ENCODE measurements at regions not wholly inside any gene's neighbourhood (a gene's known extent, or its start where the extent isn't known, plus 50 kb on each side); places are given as distances from the start of the nearest gene placed in this dataset.

DNA sequence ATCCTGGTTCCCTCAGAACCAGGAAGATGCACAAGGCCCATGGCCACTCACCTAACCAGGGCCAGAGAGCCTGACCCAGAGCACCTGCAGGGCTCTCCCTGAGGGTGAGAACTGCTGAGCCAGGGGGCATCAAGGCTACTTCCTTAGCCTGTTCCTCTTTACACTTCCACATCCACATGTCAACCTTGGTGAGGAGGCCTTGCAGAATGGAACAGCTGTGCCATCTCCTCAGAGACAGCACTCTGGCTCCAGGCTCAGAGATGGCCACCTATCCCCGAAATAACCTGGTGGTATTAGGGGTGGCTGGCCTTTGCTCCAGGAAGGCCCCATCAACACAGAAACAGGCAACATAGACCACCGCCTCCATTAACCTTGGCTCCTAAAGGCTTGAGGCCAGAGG lies 473.0 kb downstream of the RPS24 start:
- H3K4me1 ChIP-seq (ENCODE audit: insufficient read depth, low read length, severe bottlenecking), result no peaks in the 10 kb centered on the region
- H3K27ac ChIP-seq (ENCODE audit: low read depth, low read length, poor library complexity, severe bottlenecking), result no peak overlapping the region
- no peak overlapping the region for H2AFZ ChIP-seq (ENCODE audit: low read length)
- no peaks in the 10 kb centered on the region for H4K20me1 ChIP-seq (ENCODE audit: insufficient read depth, low read length)
- no peaks in the 10 kb centered on the region for H3K9me3 ChIP-seq (ENCODE audit: low read length)
- H3F3A ChIP-seq (ENCODE audit: insufficient read depth, low read length), result no peaks in the 10 kb centered on the region
- no peak overlapping the region for H3K4me2 ChIP-seq (ENCODE audit: low read length)
- H3K79me2 ChIP-seq (ENCODE audit: insufficient read depth, low read length), result no peaks in the 10 kb centered on the region
- TF ChIP-seq, protein P1, sequence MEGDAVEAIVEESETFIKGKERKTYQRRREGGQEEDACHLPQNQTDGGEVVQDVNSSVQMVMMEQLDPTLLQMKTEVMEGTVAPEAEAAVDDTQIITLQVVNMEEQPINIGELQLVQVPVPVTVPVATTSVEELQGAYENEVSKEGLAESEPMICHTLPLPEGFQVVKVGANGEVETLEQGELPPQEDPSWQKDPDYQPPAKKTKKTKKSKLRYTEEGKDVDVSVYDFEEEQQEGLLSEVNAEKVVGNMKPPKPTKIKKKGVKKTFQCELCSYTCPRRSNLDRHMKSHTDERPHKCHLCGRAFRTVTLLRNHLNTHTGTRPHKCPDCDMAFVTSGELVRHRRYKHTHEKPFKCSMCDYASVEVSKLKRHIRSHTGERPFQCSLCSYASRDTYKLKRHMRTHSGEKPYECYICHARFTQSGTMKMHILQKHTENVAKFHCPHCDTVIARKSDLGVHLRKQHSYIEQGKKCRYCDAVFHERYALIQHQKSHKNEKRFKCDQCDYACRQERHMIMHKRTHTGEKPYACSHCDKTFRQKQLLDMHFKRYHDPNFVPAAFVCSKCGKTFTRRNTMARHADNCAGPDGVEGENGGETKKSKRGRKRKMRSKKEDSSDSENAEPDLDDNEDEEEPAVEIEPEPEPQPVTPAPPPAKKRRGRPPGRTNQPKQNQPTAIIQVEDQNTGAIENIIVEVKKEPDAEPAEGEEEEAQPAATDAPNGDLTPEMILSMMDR (IDR thresholded peaks at IDR 0.05; ENCODE audit: low read length), result no peak
- no peak for TF ChIP-seq EZH2 (IDR thresholded peaks at IDR 0.05; ENCODE audit: borderline replicate concordance, low read length)
- H3K9me2 ChIP-seq (ENCODE audit: low read depth, low read length), result no peaks in the 10 kb centered on the region
- no peaks in the 10 kb centered on the region for H3K36me3 ChIP-seq (ENCODE audit: insufficient read depth, low read length)
- H3K9ac ChIP-seq (ENCODE audit: low read length), result no peak overlapping the region
- no peak overlapping the region for H3K4me3 ChIP-seq (ENCODE audit: low read depth, low read length, poor library complexity, severe bottlenecking)
- no peaks in the 10 kb centered on the region for H3K27me3 ChIP-seq (ENCODE audit: insufficient read depth, low read length)

DNA sequence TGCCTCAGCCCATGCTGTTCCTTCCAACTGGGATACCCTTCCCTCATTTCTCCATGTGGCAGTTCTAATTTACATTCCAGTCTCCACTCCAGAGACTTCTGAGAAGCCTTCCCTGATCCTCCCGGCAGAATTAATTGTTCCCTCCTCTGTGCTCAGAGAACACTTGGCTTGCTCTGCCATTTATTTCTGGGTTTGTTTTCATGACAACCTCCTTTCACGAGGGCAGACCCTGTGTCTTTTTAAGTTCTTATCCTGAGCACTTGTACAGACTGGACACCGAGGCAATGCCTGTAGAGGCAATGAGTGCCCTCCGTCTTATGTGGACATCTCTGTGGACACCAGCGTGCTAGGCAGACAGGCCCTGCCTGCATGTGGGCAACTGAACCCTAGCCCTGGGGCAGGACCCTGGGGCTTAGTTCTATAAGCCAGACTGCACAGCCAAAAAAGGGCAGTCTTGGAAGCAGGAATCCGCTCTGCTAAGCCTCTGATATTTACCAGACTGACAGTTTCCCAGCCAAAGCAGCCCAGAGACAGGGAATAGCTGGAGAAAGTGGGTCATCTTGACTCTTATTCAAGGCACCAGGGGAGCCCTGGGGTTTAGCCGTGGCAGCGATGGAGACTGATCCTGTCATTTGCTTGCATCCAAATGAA lies 474.0 kb downstream of the RPS24 start:
- TF ChIP-seq, protein P1 (IDR thresholded peaks at IDR 0.05; ENCODE audit: low read length), result no peak
- no peak for TF ChIP-seq EZH2 (IDR thresholded peaks at IDR 0.05; ENCODE audit: borderline replicate concordance, low read length)
- H3K9ac ChIP-seq (ENCODE audit: low read length), result no peak overlapping the region
- H3K4me3 ChIP-seq (ENCODE audit: low read depth, low read length, poor library complexity, severe bottlenecking), result no peak overlapping the region
- no peaks in the 10 kb centered on the region for H3K9me3 ChIP-seq (ENCODE audit: low read length)
- H4K20me1 ChIP-seq (ENCODE audit: insufficient read depth, low read length), result no peaks in the 10 kb centered on the region
- H3K27ac ChIP-seq (ENCODE audit: low read depth, low read length, poor library complexity, severe bottlenecking), result no peak overlapping the region
- no peaks in the 10 kb centered on the region for H3K4me1 ChIP-seq (ENCODE audit: insufficient read depth, low read length, severe bottlenecking)
- no peaks in the 10 kb centered on the region for H3F3A ChIP-seq (ENCODE audit: insufficient read depth, low read length)
- no peaks in the 10 kb centered on the region for H3K79me2 ChIP-seq (ENCODE audit: insufficient read depth, low read length)
- no peaks in the 10 kb centered on the region for H3K36me3 ChIP-seq (ENCODE audit: insufficient read depth, low read length)
- no peaks in the 10 kb centered on the region for H3K27me3 ChIP-seq (ENCODE audit: insufficient read depth, low read length)
- no peaks in the 10 kb centered on the region for H3K9me2 ChIP-seq (ENCODE audit: low read depth, low read length)
- no peak overlapping the region for H2AFZ ChIP-seq (ENCODE audit: low read length)
- H3K4me2 ChIP-seq (ENCODE audit: low read length), result no peak overlapping the region

DNA sequence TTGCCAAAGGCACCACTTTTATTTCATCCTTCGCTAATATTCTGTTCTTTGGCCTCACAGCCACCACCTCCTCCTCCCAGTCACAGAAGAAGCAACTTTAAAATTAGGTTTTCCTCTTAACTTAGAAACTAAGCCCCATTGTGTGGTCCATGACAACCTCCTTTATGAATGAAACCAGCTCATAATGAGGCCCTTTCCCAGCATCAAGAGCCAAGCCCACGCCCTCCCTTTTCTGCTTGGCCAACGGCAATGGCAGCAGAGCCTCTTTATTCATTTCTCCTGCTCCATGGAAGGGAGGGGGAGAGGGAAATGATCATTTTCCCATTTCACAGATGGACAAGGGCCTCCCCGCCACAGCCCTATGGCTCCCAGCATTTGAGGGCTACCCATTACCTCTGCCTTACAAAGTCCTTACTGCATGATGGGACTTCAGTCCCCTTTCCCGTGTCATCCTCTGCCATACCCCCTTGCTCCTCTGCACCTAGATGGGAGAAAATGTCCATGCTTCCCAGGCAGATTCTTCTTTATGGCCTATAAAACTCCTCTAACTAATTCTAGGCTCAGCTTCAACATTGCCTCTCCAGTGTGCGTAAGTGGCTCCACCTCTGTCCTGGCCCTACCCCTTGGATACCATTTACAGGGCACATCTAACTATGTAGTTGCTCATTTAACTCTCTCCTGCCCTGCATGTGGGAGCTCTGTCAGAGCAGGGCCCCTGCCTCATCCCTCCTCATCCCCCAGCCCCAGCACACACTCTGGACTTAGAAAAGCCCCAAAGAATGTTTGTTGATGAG lies 475.5 kb downstream of the RPS24 start:
- no peaks in the 10 kb centered on the region for H3F3A ChIP-seq (ENCODE audit: insufficient read depth, low read length)
- no peak for TF ChIP-seq EZH2 (IDR thresholded peaks at IDR 0.05; ENCODE audit: borderline replicate concordance, low read length)
- TF ChIP-seq, protein P1 (IDR thresholded peaks at IDR 0.05; ENCODE audit: low read length), result no peak
- no peaks in the 10 kb centered on the region for H3K27me3 ChIP-seq (ENCODE audit: insufficient read depth, low read length)
- H2AFZ ChIP-seq (ENCODE audit: low read length), result no peak overlapping the region
- H3K4me2 ChIP-seq (ENCODE audit: low read length), result no peak overlapping the region
- no peak overlapping the region for H3K27ac ChIP-seq (ENCODE audit: low read depth, low read length, poor library complexity, severe bottlenecking)
- H3K36me3 ChIP-seq (ENCODE audit: insufficient read depth, low read length), result no peaks in the 10 kb centered on the region
- H3K4me3 ChIP-seq (ENCODE audit: low read depth, low read length, poor library complexity, severe bottlenecking), result no peak overlapping the region
- no peaks in the 10 kb centered on the region for H3K9me3 ChIP-seq (ENCODE audit: low read length)
- no peaks in the 10 kb centered on the region for H3K79me2 ChIP-seq (ENCODE audit: insufficient read depth, low read length)
- no peaks in the 10 kb centered on the region for H4K20me1 ChIP-seq (ENCODE audit: insufficient read depth, low read length)
- H3K4me1 ChIP-seq (ENCODE audit: insufficient read depth, low read length, severe bottlenecking), result no peaks in the 10 kb centered on the region
- H3K9me2 ChIP-seq (ENCODE audit: low read depth, low read length), result no peaks in the 10 kb centered on the region
- no peak overlapping the region for H3K9ac ChIP-seq (ENCODE audit: low read length)
